ENCODE measurements at regions not wholly inside any gene's neighbourhood (a gene's known extent, or its start where the extent isn't known, plus 50 kb on each side); places are given as distances from the start of the nearest gene placed in this dataset.
A peak's percentile ranks its signal among the peaks of the same experiment; 100 is the strongest.

DNA sequence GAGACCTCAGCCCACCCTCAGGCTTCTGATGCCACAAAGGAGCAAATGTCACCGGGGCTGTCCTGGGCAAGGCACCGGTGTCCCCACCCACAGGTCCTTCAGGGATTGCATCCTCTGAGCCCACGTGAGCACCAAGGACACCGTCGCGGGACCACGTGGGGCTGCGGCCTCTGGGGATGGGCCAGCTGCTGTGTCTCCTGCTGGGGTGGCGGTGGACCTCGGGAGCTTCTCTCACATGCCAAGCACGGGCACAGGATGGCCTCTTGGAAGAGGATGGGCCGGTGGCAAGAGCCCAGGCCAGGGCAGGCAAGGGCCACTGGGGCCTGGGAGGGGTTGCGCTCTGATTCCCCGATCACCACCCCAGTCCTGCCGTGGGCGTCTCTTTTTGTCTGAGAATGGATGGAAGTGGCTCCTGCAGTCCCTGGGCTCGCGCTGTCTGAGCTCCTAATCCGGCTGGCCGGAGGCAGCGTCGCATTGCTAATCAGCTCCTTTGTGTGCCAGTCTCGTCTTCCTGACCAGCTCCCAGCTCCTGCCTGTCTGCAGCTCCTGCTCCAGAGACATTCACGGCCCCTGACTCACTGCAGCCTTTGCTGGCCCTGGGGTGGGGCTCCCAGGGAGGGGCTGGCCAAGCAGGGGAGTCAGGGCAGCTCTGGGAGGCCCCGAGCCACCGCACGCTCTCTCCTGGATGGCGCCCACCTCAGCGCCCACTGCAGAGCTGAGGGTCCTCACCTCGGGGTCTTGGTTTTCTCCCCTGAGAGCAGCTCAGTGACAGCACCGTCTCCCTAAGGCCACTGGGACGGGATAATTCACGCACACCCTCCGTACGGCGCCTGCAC is 146.7 kb downstream of the CTTN start:
- 0 to 80% (median 55%) methylated on average over 1 to 5 of the region's 36 CpGs; no CpG with 5 or more reads in 4 of the 10 experiments for WGBS, 10 experiments
- Histone ChIP-seq H3K27ac (peak overlapping the region; percentile 12 to 29), H3K4me1 (replicated peaks in 1 of 2) (peaks cover 34 to 39% of the 10 kb centered on the region in 2 donors), H3K4me3 (no peak overlapping the region)
- ATAC-seq (replicated peaks in 6 of 8), result peak in 7 of 8 experiments; percentile 43 to 92 (median 88)
- in situ Hi-C loops (cut with MboI; ENCODE audit: low pct_unique_long_range_greater_than_20kb in 2 of 9, low sequenced_read_pairs in 9 of 9, unreplicated experiment in 9 of 9), result no loop called here

DNA sequence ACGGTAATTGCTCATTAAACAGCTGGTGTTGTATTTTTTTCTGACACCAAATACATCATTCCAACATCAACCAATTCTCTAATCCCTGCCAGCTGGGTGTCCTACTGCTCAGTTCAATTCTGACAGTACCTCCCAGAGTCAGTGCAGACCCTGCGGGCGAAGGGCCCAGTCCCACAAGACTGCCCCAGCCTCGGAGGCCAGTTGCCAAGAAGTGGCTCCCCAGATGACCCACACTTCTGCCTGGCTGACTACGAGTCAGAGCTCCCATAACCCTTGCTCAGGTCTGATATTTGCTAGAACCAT is 147.2 kb downstream of the CTTN start:
- Histone ChIP-seq H3K4me1 (replicated peaks in 1 of 2) (peaks cover 35 to 41% of the 10 kb centered on the region in 2 donors), H3K27ac (no peak overlapping the region), H3K4me3 (no peak overlapping the region)
- ATAC-seq (replicated peaks in 6 of 8), result no peak
- 0 to 80% (median 60%) methylated on average over 1 to 2 of the region's 5 CpGs; no CpG with 5 or more reads in 5 of the 10 experiments for WGBS, 10 experiments
- in situ Hi-C loops (cut with MboI; ENCODE audit: low pct_unique_long_range_greater_than_20kb in 2 of 9, low sequenced_read_pairs in 9 of 9, unreplicated experiment in 9 of 9), result no loop called here

DNA sequence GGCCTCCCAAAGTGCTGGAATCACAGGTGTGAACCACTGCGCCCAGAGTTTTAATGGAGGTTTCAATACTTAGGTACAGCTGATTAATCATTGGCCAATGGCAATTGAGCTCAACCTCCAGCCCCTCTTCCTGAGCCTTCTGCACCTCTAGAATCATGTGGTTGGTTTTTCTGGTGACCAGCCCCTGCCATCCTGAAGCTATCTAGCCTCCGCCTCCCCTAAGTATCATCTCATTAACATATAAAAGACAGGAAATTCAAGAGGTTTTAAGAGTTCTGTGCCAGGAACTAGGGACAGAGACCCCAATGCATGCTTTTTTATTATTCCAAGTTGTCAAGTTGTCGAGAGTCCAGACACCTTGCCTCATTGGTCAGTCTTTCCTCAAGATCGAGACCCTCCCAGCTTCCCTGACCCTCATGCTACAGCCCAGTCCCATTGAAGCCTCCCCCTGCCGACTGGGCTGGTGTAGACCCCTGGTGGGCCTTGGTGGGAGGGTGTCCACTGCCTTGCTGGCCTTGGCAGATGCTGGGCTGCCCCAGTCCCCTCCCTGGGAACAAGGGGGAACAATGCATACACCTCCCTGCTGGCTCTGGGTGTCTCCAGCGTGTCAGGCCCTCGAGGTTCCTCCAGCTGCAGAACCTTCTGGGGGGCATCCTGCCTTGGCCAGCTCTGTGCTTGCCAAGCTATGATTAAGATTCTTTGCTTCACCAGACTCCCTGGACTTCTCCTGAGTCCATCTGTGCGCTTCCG is 148.0 kb downstream of the CTTN start:
- in situ Hi-C loops (cut with MboI; ENCODE audit: low pct_unique_long_range_greater_than_20kb in 2 of 9, low sequenced_read_pairs in 9 of 9, unreplicated experiment in 9 of 9), result no loop called here
- no peak overlapping the region for H3K27ac ChIP-seq
- no peak for ATAC-seq (replicated peaks in 6 of 8)
- 0 to 100% (median 63%) methylated on average over 1 to 6 of the region's 9 CpGs; no CpG with 5 or more reads in 5 of the 10 experiments for WGBS, 10 experiments
- H3K4me1 ChIP-seq (replicated peaks in 1 of 2), result peaks cover 41 to 49% of the 10 kb centered on the region in 2 donors
- H3K4me3 ChIP-seq, result no peak overlapping the region

DNA sequence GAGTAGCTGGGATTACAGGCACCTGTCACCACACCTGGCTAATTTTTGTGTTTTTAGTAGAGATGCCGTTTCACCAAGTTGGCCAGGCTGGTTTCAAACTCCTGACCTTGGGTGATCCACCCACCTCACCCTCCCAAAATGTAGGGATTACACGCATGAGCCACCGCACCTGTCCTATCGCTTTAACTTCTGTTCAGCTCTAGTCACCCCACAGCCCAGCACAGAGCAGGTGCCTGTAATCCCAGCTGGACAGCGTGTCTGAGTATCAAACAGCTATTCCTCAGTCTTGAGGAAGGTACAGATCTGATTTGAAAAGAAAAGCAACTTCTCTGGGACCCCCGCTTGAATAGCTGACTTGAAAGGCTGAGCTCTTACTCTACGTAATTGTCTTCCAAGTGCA is 149.1 kb downstream of the CTTN start:
- 40 to 90% (median 65%) methylated on average over 1 to 6 of the region's 7 CpGs; no CpG with 5 or more reads in 5 of the 10 experiments for WGBS, 10 experiments
- Histone ChIP-seq H3K4me1 (replicated peaks in 1 of 2) (peaks cover 51 to 57% of the 10 kb centered on the region in 2 donors), H3K4me3 (no peak overlapping the region), H3K27ac (no peak overlapping the region)
- no peak for ATAC-seq (replicated peaks in 6 of 8)
- in situ Hi-C loops (cut with MboI; ENCODE audit: low pct_unique_long_range_greater_than_20kb in 2 of 9, low sequenced_read_pairs in 9 of 9, unreplicated experiment in 9 of 9), result no loop called here

DNA sequence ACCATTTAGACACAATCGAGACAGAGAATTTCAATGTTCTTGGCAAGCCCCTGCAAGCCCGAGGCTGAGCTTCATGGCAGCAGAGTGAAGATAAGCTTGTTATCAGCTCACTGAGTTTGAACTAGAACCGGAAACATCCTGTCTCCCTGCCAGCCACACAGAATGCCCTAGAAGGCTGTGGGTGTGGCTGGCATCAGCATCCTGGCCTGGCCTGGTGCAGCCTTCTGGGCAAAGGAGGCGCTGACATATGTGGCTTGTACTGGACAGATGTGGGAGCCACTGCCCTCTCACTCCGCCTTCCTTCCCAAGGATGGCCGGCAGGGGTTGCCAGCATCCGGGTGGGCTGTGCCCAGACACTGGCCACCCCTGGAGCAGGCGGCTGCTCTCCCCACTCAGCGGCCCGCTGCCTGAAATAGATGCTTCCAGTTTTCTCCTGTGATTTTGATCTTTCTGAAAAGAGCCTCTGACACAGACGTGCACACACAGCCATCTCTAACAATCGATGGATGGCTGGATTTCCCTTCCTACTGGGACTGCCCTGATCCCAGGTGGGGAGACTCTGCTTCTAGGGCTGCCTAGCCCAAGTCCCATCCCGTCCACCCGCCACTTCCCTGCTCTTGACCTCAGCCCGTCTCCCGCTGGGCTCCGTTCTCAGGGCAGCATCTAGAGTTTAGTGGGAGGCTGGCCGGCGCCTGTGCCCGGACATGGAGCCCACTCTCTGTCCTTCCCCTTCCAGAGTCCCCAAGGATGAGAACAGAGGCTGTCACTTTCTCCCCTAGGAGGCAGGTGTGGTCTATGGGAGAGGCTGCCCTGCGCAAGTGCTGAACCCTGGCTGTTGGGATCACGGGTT is 149.7 kb downstream of the CTTN start:
- Histone ChIP-seq H3K4me1 (replicated peaks in 1 of 2) (peaks cover 53 to 61% of the 10 kb centered on the region in 2 donors), H3K4me3 (no peak overlapping the region), H3K27ac (no peak overlapping the region)
- peak in 3 of 8 experiments; percentile 5 to 23 (median 7) for ATAC-seq (replicated peaks in 6 of 8)
- in situ Hi-C loops (cut with MboI; ENCODE audit: low pct_unique_long_range_greater_than_20kb in 2 of 9, low sequenced_read_pairs in 9 of 9, unreplicated experiment in 9 of 9), result no loop called here
- WGBS, 10 experiments, result 0 to 100% (median 57%) methylated on average over 1 to 4 of the region's 22 CpGs; no CpG with 5 or more reads in 2 of the 10 experiments

DNA sequence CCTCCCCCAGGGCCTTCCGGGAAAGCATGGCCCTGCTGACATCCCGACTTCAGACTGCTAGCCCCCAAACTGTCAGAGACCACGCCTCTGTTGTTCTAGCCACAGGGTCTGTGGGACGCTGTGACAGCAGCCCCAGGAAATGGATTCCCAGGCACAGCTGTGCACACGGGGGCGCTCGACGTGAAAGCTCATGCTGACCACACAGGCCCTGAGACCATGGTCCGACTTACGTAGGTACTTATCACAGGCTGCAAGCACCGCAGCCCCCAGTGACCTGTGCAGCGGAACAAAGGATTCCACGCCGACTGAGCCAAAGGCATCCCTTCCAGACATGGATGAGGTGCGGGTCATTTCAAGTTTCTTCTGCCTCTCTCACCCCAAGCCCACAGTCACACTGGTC is 150.6 kb downstream of the CTTN start:
- no peak overlapping the region for H3K4me3 ChIP-seq
- peaks cover 54 to 61% of the 10 kb centered on the region in 2 donors for H3K4me1 ChIP-seq (replicated peaks in 1 of 2)
- in situ Hi-C loops (cut with MboI; ENCODE audit: low pct_unique_long_range_greater_than_20kb in 2 of 9, low sequenced_read_pairs in 9 of 9, unreplicated experiment in 9 of 9), result no loop called here
- H3K27ac ChIP-seq, result no peak overlapping the region
- WGBS, 10 experiments, result 87 to 100% (median 96%) methylated on average over 2 to 8 of the region's 15 CpGs; no CpG with 5 or more reads in 5 of the 10 experiments
- ATAC-seq (replicated peaks in 6 of 8), result no peak

DNA sequence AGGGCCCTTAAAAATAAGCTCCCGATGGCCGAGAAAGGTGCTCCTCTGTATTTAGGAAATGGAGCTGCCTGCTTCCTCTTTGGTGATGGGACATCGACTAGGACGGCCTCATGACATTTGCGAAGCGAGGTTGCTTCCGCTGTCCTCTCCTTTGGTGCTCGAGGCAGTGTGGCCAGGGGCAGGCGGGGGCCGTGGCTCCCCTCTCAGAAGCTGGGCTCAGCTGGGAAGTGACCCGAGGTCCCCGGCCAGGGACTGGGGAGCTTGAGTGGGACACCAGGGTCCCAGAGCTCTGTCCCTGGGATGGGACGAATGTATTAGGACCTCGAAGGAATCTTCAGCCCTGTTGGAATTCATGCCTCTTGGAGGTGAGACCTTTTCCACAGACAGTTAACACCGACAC is 151.1 kb downstream of the CTTN start:
- no peak overlapping the region for H3K27ac ChIP-seq
- no peak for ATAC-seq (replicated peaks in 6 of 8)
- 83 to 100% (median 93%) methylated on average over 3 to 6 of the region's 15 CpGs; no CpG with 5 or more reads in 7 of the 10 experiments for WGBS, 10 experiments
- in situ Hi-C loops (cut with MboI; ENCODE audit: low pct_unique_long_range_greater_than_20kb in 2 of 9, low sequenced_read_pairs in 9 of 9, unreplicated experiment in 9 of 9), result no loop called here
- H3K4me3 ChIP-seq, result no peak overlapping the region
- H3K4me1 ChIP-seq (replicated peaks in 1 of 2), result peaks cover 54 to 63% of the 10 kb centered on the region in 2 donors

DNA sequence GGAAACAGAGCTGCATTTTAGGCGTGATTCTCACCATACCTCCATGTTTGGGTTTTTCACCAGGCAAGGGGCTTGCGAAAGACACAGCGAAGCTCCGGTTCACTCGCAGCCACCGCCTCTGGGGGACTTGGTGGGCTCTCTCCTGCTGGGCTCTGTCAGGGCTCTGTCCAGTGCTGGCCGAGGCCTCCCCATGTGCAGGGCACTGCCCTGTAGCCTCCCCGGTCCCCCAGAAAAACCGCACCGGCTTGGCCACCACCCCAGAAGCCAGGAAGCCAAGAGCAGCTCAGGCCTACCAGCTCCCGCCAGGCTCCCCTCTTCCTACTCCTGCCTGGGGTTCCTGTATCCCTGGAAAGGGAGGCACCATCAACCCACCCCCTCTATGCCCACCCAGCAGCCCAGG is 151.5 kb downstream of the CTTN start:
- H3K4me3 ChIP-seq, result no peak overlapping the region
- 93 to 98% methylated on average over 7 to 11 of the region's 11 CpGs; no CpG with 5 or more reads in 8 of the 10 experiments for WGBS, 10 experiments
- no peak overlapping the region for H3K27ac ChIP-seq
- peaks cover 50 to 63% of the 10 kb centered on the region in 2 donors for H3K4me1 ChIP-seq (replicated peaks in 1 of 2)
- ATAC-seq (replicated peaks in 6 of 8), result no peak
- in situ Hi-C loops (cut with MboI; ENCODE audit: low pct_unique_long_range_greater_than_20kb in 2 of 9, low sequenced_read_pairs in 9 of 9, unreplicated experiment in 9 of 9), result no loop called here

DNA sequence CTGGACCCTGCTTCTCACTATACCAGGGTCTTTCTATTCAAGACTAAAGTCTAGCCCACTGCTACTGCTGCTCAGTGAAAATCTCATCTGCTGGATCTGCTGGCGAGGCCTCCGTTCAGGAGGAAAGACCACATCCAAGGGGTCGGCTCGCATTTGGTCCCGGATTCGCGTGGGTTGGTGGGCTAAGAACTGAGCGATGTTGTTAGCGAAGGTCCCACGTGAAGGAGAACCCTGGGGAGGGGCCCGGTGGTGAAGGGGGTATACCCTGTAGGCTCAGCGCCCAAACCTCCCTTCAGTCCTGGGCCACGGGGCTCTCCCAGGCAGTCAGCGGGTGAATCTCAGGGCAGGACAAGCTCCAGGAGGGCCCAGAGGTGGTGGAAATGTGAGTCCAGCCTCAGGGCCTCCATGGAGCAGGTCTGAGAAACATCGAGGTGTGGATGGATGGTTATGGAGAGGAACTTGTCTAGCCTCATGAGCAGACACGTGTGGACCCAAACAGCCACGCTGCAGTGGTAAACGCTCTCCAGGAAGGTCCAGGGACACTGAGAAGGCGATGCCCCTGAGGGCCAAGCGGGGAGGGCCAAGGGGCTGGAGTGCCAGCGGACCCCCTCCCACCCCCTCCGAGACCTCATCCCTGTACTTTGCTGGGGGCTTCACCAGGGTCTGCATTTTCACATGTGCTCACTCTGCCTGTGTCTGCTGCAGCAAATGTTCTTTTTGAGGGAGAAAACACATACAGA is 152.3 kb downstream of the CTTN start:
- Histone ChIP-seq H3K4me1 (replicated peaks in 1 of 2) (peaks cover 42 to 63% of the 10 kb centered on the region in 2 donors), H3K4me3 (no peak overlapping the region), H3K27ac (peak overlapping the region in 1 of 2 donors; percentile 59)
- in situ Hi-C loops (cut with MboI; ENCODE audit: low pct_unique_long_range_greater_than_20kb in 2 of 9, low sequenced_read_pairs in 9 of 9, unreplicated experiment in 9 of 9), result no loop called here
- ATAC-seq (replicated peaks in 6 of 8), result no peak
- WGBS, 10 experiments, result 60 to 100% (median 91%) methylated on average over 3 to 7 of the region's 22 CpGs; no CpG with 5 or more reads in 6 of the 10 experiments

DNA sequence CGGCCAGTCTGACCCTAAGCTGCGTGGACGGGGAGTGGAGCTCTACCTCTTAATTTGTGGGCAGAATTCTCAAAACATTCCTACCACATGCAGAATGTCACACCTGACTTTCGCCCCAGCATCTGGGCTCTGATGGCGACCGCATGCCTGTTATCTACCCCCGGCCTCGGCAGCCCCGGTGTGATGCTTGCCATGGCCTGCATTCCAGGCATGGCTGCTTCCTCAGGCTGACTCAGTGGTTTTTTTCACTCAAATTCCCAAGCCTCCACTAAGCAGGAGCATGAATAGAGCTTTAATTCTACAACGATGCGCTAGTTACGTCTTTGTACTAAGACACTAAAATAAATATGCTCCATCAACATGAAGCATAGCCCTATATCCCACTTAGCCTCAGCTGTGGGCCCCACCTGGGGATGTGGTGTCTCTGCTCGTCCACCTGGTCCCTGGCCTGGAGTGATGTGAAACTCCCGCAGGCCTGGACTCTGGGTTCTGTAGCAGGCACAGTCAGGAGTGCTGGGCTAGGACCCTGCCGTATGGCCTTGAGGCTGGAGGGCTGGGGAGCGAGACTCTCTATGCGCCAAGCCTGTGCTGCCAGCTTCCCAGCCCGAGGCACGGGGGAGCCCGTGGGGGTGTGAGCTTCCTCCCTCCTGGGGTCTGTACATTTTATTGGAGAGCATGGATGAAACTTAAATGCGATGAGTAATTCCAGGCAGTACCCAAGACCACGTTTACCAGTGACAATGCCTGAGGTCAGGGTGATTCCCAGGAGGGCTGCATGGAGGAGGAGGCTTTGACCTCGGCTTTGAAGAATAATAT is 153.2 kb downstream of the CTTN start:
- H3K4me1 ChIP-seq (replicated peaks in 1 of 2), result peaks cover 41 to 60% of the 10 kb centered on the region in 2 donors
- peak in 2 of 8 experiments; percentile 0 to 2 for ATAC-seq (replicated peaks in 6 of 8)
- WGBS, 10 experiments, result 48 to 100% (median 60%) methylated on average over 1 to 12 of the region's 23 CpGs; no CpG with 5 or more reads in 3 of the 10 experiments
- no peak overlapping the region for H3K4me3 ChIP-seq
- in situ Hi-C loops (cut with MboI; ENCODE audit: low pct_unique_long_range_greater_than_20kb in 2 of 9, low sequenced_read_pairs in 9 of 9, unreplicated experiment in 9 of 9), result no loop called here
- peak overlapping the region; percentile 7 to 24 for H3K27ac ChIP-seq

DNA sequence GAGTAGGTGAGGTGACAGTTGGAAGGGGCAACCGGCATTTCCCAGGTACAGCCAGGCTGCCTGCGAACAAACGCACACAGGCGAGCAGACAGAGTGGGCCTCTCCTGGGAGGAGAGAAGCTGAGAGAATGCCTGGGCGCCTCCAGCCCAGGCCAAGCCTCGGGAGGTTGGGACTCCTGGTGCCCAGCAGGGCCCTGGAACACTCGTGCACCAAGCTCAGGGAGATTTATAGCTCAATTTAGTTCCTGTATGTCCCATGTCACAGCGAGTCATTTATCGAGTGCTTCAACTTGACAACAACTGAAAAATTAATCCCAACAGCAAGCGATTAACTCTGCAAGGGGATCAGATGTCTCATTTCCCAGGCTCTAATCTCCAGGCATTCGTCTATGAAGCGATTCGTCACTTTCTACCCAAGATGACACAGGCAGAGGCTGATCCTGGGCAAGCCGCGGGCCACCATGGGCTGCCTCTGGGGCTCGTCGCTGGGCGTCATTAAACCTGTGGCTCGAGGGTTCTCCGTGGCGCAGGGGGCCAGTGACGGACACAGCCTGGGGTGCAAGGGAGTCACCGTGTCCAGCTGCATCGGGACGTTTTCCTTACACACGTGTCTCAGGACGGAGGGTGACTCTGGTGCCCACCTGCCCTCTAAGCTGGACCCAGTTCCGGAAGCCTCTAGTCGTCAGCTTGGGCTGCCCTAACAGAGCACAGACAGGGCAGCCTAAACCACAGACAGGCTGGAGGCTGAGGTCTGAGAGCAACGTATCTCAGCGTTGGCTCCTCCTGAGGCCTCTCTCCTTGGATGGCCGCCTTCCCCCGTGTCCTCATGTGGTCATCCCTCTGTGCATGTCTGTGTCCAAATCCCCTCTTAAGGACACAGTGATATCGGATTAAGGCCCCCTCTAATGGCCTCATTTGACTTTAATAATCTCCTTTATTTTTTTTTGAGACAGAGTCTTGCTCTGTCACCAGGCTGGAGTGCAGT is 154.1 kb downstream of the CTTN start:
- ATAC-seq (replicated peaks in 6 of 8), result peak in 5 of 8 experiments; percentile 54 to 82 (median 74)
- peaks cover 43 to 59% of the 10 kb centered on the region in 2 donors for H3K4me1 ChIP-seq (replicated peaks in 1 of 2)
- WGBS, 10 experiments, result 61 to 90% (median 71%) methylated on average over 2 to 12 of the region's 34 CpGs; no CpG with 5 or more reads in 4 of the 10 experiments
- peak overlapping the region; percentile 24 to 59 for H3K27ac ChIP-seq
- in situ Hi-C loops (cut with MboI; ENCODE audit: low pct_unique_long_range_greater_than_20kb in 2 of 9, low sequenced_read_pairs in 9 of 9, unreplicated experiment in 9 of 9), result no loop called here
- no peak overlapping the region for H3K4me3 ChIP-seq
